ENCODE measurements at regions not wholly inside any gene's neighbourhood (a gene's known extent, or its start where the extent isn't known, plus 50 kb on each side); places are given as distances from the start of the nearest gene placed in this dataset.
"Not testable (repeated sequence)": the region's sequence is repeated elsewhere in the genome, so short reads cannot be mapped to it uniquely, and the experiment has no call there.

DNA sequence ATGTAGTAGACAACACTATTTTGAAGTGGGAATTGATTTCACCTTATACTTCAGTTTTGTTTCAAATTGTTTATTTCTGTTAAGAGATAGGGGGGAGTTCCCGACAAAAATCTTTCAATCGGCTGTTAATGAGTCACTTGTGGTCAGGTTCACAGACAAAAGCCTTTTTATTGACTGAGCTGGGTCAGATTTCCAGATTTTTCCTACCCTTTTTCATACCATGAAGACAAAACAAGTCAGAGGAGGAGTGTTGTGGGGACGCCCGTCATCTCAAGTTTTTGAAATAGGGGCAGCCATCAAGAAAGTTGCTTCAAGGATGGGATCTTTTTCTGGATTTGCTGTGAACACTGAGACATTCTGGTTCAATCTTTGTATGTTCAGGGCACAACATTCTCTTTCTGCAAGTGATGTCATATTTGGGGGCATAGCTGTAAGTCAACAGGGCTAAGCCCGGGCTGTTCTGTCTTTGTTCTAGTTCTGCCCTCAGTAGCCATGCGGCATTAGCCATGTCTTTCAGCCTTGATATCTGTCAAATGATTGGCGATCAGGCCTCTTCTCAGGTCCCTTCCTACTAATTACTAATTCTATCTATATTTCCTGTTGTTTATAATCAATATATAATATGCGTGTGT, 496.0 kb upstream of the MARCKS start:
- DNase-seq, result no peak

- no peak for DNase-seq
Measured at GRCh38 chr6:113362301-113363047, 494.7 kb upstream of the MARCKS start.

- no peak for DNase-seq
Measured at GRCh38 chr6:113363048-113363798, 493.9 kb upstream of the MARCKS start.

- DNase-seq, result no peak
Measured at GRCh38 chr6:113363866-113364265, 493.3 kb upstream of the MARCKS start.

DNA sequence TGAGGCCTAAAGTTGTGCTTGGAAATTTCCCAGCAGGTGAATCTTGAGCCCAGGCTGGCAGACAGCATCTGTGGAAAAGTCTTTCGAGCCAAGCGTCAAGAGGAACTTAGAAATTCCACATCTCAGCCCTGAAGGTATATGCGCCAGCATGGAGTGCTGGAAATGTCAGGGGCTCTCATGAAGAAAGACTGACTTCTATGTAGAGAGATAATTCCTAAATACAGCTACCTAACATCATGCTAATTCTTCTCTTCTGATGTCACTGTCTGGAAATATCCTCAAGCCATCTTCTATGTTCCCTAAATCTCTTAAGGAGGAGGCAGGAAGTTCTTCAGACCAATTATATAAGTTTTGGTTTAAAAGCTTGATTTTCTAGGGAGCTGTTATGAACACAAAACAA, 492.4 kb upstream of the MARCKS start:
- DNase-seq, result no peak

- no peak for DNase-seq
Measured at GRCh38 chr6:113365191-113365590, 492.0 kb upstream of the MARCKS start.

DNA sequence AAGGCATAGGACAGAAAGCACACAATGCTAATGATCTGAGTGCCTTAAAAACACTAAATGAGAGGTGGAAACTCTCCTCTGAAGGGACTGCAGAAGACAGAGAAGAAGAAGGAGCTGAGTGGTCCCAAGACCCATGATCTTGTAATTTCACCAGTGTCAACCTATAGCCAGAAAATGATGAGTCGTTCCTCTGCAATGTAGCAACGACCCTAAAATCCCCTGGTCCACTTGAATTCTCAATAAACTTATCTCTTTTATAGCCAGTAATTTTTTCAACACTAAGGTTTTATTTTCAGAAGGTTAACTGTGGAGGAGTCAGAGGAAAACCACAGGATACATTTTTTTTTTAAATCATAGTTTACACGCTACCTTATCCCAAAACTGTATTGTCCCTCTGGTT, 490.6 kb upstream of the MARCKS start:
- DNase-seq, result no peak

DNA sequence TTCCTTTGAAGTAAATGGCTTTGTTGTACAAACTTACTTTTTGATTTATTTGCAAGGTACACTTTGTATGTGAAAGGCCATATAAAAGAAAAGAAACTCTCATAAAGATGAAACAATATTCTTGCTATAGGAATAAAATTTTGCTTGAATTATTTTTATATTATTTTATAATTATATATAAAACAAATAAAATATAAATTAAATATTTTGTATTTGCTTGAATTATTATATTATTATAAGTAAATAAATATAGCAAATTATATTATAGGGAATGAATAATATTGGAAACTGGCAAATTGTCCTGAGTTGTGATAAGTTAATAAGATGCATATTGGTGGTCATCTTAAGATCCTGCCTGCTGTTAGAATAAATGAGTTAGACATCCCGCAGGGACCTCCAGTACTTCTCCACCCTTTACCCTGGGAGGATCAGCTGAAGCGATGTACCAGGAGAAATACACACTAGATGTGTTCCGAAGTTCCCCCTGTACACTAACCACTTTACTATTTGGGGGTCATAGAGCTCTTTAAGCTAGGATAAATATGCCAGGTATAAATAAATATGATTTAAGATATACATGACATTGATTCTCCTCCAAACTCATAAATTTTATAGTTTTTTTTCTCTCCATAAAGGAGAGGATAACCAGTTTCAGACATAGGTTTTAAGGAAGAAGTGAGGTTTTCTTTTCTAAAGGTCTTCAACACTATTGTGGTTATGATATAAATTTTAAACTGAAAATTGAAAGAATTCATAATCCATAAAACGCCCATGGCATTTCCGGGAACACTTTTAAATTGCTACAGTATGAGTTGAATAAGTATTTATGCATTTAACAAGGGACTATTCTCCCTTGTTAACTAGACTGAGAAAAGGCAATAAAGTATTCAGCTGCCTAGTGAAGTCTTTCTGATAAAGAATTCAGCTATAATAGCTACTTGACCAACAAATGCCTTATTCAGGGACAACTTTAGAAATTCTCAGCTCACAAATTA, 486.3 kb upstream of the MARCKS start:
- no peak for DNase-seq

- DNase-seq, result not testable (repeated sequence)
Measured at GRCh38 chr6:113375466-113375865, 481.7 kb upstream of the MARCKS start.

- no peak for DNase-seq
Measured at GRCh38 chr6:113375950-113376846, 480.9 kb upstream of the MARCKS start.

DNA sequence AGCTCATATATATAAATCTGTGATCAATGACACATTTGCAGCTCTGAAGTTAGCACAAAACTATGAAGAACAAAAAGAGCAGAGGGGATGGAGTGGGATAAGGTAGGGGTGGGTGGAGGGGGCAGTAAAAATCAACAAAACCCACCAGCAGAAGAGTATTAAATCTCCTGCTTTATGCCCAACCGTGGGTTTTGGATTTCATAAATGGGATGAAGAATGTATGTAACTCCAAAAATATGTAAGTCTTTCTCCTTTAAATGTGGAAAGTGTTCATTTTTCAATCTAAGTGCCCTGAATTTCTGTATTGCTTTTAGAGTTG, 480.3 kb upstream of the MARCKS start:
- no peak for DNase-seq

DNA sequence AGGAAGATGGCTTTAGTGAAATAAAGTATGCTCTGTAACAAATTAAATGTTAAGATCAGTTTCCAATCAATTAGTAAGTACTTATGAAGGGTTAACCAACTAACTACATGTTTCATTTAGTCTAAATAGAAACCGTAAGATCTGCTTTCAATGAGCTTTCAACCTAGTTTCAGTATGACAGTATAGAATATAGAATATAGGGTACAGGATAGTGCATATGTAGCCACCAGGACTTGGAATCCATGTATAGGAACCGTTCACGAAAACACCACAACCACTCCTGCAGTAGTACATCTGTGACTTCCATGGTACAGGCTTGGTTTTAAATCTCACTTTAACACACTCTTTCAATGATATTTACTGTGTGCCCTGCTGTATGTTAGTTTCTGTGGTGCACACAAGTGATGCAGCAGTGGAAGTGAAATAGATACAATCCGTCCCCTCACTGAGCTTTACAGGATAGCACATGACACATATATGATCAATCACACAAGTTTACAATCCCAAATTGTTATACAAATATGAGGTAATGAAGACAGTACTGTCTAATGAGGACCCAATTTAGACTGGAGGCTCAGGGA, 479.7 kb upstream of the MARCKS start:
- no peak for DNase-seq

DNA sequence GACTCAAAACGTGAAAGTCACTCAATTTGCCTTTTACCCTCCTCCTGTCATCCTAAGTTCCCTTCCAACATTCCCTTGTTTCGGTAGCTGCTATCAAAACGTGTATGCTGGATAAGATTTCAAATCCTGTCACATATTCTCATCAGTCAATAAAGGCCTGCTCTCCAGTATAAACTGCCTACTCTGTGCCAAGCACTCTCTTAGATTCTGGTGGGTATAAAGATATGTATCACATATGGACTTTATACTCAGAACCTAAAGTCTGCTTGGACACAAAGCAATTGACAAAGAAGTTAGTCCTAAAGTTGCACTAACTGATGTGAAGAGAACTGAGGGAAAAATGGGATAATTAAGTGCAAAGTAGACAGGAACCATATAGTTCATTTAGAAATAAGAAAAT, 476.6 kb upstream of the MARCKS start:
- no peak for DNase-seq

DNA sequence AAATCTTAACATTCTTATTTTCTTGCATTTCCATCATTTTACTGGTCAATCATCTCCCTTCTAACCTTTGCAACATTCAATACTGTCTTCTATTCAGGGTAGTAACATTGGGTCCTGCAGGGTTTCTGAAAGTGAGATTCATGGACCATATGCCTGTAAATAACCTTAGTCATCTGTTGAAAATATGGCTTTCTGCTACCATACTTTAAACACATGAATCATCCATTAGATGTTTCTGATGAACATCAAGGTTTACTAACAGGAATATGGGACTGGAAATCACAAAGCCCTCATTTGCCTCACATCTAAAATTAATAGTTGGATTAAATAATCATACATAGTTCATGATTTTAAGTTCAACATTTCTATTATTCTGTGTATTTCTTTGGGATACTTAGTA, 475.9 kb upstream of the MARCKS start:
- DNase-seq, result no peak

- no peak for DNase-seq
Measured at GRCh38 chr6:113381959-113382358, 475.2 kb upstream of the MARCKS start.

DNA sequence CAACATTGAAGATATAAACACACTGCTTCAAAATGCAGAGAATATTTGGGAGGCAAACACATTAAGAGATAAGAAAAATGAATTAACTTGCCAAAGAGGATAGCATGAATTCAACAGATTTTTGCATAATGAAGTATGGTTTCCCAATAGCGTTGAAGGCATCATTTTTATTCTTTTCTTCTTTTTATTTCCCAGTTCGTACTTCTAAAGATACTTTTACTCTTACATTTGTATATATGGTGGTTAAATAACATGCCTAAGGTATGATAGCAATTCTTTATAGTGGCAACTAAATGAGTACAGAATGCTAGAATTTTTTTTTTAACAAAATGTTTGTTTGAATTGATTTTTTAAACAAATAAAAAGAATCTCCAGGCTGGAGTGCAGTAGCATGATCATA, 473.4 kb upstream of the MARCKS start:
- no peak for DNase-seq

GRCh38 chr6:113385020-113385431, 472.1 kb upstream of the MARCKS start:
- DNase-seq, result no peak

DNA sequence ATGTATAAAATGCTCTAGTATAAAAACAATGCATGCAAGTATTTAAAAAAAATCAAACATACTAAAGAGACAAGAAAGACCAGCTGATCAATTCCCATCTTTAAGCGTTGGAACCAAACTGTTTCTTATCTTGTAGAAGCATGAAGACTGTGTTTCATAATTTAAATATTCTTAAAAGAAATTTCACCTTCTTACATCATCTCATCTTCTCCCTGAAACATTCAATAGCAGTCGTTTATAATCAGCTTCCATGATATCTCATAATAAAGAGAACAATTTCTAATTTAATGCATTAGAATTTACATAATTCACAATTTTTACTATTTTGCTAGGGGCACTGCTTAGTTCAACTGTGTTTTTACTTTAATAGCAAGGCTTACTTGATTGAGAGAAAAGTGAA, 468.1 kb upstream of the MARCKS start:
- no peak for DNase-seq

- DNase-seq, result no peak
Measured at GRCh38 chr6:113392551-113393055, 464.5 kb upstream of the MARCKS start.

DNA sequence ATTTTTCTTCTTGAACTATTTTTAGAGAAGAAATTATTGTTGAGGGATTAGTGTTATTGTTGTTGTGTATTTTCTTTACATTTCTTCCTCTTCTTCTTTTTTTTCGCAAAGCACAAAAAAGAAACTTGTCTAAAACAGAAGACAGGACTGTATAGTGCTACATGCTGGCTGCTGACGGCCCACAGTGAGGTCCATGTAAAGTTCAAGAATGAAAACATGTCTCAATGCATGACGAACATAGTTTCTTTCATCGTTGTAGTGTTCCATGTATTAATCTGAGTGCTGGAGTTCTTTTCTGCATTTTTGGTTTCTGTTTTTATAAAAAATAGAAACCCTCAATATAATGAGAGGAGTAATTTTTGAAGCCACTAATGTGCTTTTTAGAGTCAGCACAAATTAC, 462.9 kb upstream of the MARCKS start:
- DNase-seq, result no peak

DNA sequence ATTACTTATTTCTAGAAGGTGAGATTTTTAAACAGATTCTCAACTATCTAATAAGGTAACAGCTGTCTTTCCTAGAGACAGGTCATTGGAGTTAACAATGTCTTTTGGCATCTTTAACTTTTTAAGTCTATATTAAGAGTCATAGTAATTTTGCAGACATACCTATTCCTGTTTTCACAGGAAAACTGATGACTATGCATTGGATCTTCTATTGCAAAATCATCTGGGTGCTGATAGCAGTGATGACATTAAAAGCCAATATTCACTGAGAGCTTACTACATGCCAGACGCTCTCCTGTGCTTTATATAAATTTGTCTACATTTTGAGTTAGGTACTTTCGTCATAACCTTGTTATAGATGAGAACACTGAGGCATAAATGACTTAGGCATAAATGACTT, 462.4 kb upstream of the MARCKS start:
- DNase-seq, result no peak
